ENCODE measurements at regions not wholly inside any gene's neighbourhood (a gene's known extent, or its start where the extent isn't known, plus 50 kb on each side); places are given as distances from the start of the nearest gene placed in this dataset.

GRCh38 chr9:73782166-73782565 is 630.5 kb downstream of the ANXA1 start:
- no peaks in the 10 kb centered on the region for H3K27me3 ChIP-seq (ENCODE audit: insufficient read depth, low read length)
- H3K9me3 ChIP-seq (ENCODE audit: insufficient read depth, low read depth, low read length): no peaks in the 10 kb centered on the region
- no peaks in the 10 kb centered on the region for H3K36me3 ChIP-seq (ENCODE audit: insufficient read depth, low read depth, low read length)
- H3K9ac ChIP-seq (ENCODE audit: low read depth, low read length): no peak overlapping the region
- no peak overlapping the region for H3K27ac ChIP-seq (ENCODE audit: low read length)
- no peak overlapping the region for H3K4me3 ChIP-seq (ENCODE audit: low read length)
- H3K4me1 ChIP-seq (ENCODE audit: insufficient read depth, low read length): no peaks in the 10 kb centered on the region

- Histone ChIP-seq H3K4me3 (ENCODE audit: low read length) (no peak overlapping the region), H3K4me1 (ENCODE audit: insufficient read depth, low read length) (no peaks in the 10 kb centered on the region), H3K9ac (ENCODE audit: low read depth, low read length) (no peak overlapping the region), H3K9me3 (ENCODE audit: insufficient read depth, low read depth, low read length) (no peaks in the 10 kb centered on the region), H3K36me3 (ENCODE audit: insufficient read depth, low read depth, low read length) (no peaks in the 10 kb centered on the region), H3K27me3 (ENCODE audit: insufficient read depth, low read length) (no peaks in the 10 kb centered on the region), H3K27ac (ENCODE audit: low read length) (no peak overlapping the region)
Observed at GRCh38 chr9:73799446-73799845, 647.8 kb downstream of the ANXA1 start.

DNA sequence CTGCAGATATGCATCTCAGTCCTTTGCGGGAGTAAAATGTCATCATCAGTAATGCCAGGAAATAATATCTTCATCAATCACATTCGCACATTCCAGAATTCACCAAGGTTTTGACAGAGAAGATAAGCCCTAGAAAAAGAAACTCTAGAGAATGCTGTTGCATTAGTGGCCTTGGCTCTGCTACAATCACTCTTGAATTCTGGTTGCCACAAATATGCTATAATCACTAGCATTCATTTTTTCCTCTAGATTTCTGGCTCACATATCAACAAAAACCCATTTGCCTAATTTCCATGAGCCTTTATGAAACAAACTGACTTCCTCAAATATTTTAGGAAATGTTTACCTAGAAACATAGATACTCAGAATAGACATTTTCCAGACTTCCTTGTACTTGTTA is 653.4 kb downstream of the ANXA1 start:
- Histone ChIP-seq H3K9ac (ENCODE audit: low read depth, low read length) (no peak overlapping the region), H3K27ac (ENCODE audit: low read length) (no peak overlapping the region), H3K4me3 (ENCODE audit: low read length) (no peak overlapping the region), H3K4me1 (ENCODE audit: insufficient read depth, low read length) (no peaks in the 10 kb centered on the region), H3K9me3 (ENCODE audit: insufficient read depth, low read depth, low read length) (no peaks in the 10 kb centered on the region), H3K27me3 (ENCODE audit: insufficient read depth, low read length) (no peaks in the 10 kb centered on the region), H3K36me3 (ENCODE audit: insufficient read depth, low read depth, low read length) (no peaks in the 10 kb centered on the region)

GRCh38 chr9:73805853-73806458 is 654.3 kb downstream of the ANXA1 start:
- Histone ChIP-seq H3K4me3 (ENCODE audit: low read length) (no peak overlapping the region), H3K27ac (ENCODE audit: low read length) (no peak overlapping the region), H3K9ac (ENCODE audit: low read depth, low read length) (no peak overlapping the region), H3K9me3 (ENCODE audit: insufficient read depth, low read depth, low read length) (no peaks in the 10 kb centered on the region), H3K36me3 (ENCODE audit: insufficient read depth, low read depth, low read length) (no peaks in the 10 kb centered on the region), H3K27me3 (ENCODE audit: insufficient read depth, low read length) (no peaks in the 10 kb centered on the region), H3K4me1 (ENCODE audit: insufficient read depth, low read length) (no peaks in the 10 kb centered on the region)

GRCh38 chr9:73806876-73807275 is 655.2 kb downstream of the ANXA1 start:
- H3K4me3 ChIP-seq (ENCODE audit: low read length): no peak overlapping the region
- no peaks in the 10 kb centered on the region for H3K4me1 ChIP-seq (ENCODE audit: insufficient read depth, low read length)
- no peaks in the 10 kb centered on the region for H3K9me3 ChIP-seq (ENCODE audit: insufficient read depth, low read depth, low read length)
- no peak overlapping the region for H3K27ac ChIP-seq (ENCODE audit: low read length)
- H3K36me3 ChIP-seq (ENCODE audit: insufficient read depth, low read depth, low read length): no peaks in the 10 kb centered on the region
- no peak overlapping the region for H3K9ac ChIP-seq (ENCODE audit: low read depth, low read length)
- H3K27me3 ChIP-seq (ENCODE audit: insufficient read depth, low read length): no peaks in the 10 kb centered on the region

DNA sequence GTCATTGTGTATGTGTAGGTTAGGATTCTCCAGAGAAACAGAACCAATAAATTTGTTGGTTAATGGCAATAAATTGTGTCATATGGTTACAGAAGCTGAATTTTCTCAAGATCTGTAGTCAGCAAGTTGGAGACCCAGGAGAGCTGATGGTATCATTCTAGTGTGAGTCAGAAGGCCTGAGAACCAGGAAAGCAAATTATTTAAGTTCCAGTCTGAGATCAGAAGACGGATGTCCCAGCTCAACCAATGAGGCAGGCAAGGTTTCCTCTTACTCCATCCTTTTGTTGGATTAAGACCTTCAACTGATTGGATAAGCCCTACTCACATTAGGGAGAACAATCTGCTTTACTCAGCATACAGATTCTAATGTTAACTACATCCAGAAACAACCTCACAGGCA is 656.3 kb downstream of the ANXA1 start:
- Histone ChIP-seq H3K27me3 (ENCODE audit: insufficient read depth, low read length) (no peaks in the 10 kb centered on the region), H3K4me1 (ENCODE audit: insufficient read depth, low read length) (no peaks in the 10 kb centered on the region), H3K36me3 (ENCODE audit: insufficient read depth, low read depth, low read length) (no peaks in the 10 kb centered on the region), H3K4me3 (ENCODE audit: low read length) (no peak overlapping the region), H3K9ac (ENCODE audit: low read depth, low read length) (no peak overlapping the region), H3K9me3 (ENCODE audit: insufficient read depth, low read depth, low read length) (no peaks in the 10 kb centered on the region), H3K27ac (ENCODE audit: low read length) (no peak overlapping the region)

DNA sequence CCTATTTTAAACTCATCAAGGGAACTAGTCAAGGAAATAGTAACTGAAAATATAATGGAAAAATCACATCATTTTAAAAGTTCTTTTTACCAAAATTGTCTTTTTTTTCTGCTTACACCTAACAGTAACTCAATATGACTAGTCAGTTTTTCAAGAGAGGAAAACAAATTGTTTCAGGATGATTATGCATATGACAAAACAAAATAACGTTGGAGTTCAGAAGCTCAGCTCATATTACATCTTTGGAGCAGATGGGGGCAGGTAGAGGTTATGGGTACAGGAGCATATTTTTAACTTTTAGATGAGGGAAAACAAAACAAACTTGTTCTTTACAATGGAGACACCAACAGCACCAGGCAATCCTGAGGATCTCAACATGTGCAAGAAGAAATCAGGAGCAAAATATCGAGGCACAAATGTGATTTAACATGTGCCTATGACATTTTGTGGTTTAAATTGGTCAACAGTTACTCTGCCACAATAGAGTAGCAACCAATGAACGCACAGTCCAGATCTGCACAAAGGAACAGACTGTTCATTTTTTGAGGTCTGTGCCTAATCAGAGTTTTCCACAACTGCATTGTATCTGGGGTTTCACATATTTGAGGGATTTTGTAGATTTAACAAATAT is 659.0 kb downstream of the ANXA1 start:
- Histone ChIP-seq H3K4me3 (ENCODE audit: low read length) (no peak overlapping the region), H3K9ac (ENCODE audit: low read depth, low read length) (no peak overlapping the region), H3K4me1 (ENCODE audit: insufficient read depth, low read length) (no peaks in the 10 kb centered on the region), H3K9me3 (ENCODE audit: insufficient read depth, low read depth, low read length) (no peaks in the 10 kb centered on the region), H3K27me3 (ENCODE audit: insufficient read depth, low read length) (no peaks in the 10 kb centered on the region), H3K36me3 (ENCODE audit: insufficient read depth, low read depth, low read length) (no peaks in the 10 kb centered on the region), H3K27ac (ENCODE audit: low read length) (no peak overlapping the region)

GRCh38 chr9:73813546-73813945 is 661.9 kb downstream of the ANXA1 start:
- Histone ChIP-seq H3K36me3 (ENCODE audit: insufficient read depth, low read depth, low read length) (no peaks in the 10 kb centered on the region), H3K27ac (ENCODE audit: low read length) (no peak overlapping the region), H3K4me3 (ENCODE audit: low read length) (no peak overlapping the region), H3K27me3 (ENCODE audit: insufficient read depth, low read length) (no peaks in the 10 kb centered on the region), H3K9ac (ENCODE audit: low read depth, low read length) (no peak overlapping the region), H3K4me1 (ENCODE audit: insufficient read depth, low read length) (no peaks in the 10 kb centered on the region), H3K9me3 (ENCODE audit: insufficient read depth, low read depth, low read length) (no peaks in the 10 kb centered on the region)

DNA sequence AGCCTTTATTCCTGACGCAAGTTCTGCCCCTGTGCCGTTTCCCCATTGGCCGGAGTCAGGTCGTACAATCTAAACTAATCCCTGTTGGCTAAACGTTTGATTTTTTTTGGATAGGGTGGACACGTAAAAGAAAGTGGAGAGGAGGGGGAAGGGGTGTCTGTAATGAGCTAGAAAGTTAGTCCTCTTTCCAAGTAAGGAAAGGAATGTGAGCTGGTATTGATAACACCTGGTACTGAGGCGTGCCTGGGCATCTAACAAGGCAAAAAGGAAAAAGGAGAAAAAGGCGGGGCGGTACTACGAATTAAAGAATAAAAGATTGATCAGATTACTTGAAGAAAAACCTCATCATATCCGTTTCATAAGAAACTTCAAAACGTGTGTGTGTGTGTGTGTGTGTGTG is 665.2 kb downstream of the ANXA1 start:
- Histone ChIP-seq H3K9ac (ENCODE audit: low read depth, low read length) (no peak overlapping the region), H3K36me3 (ENCODE audit: insufficient read depth, low read depth, low read length) (no peaks in the 10 kb centered on the region), H3K27ac (ENCODE audit: low read length) (no peak overlapping the region), H3K27me3 (ENCODE audit: insufficient read depth, low read length) (no peaks in the 10 kb centered on the region), H3K4me1 (ENCODE audit: insufficient read depth, low read length) (no peaks in the 10 kb centered on the region), H3K9me3 (ENCODE audit: insufficient read depth, low read depth, low read length) (no peaks in the 10 kb centered on the region), H3K4me3 (ENCODE audit: low read length) (no peak overlapping the region)

DNA sequence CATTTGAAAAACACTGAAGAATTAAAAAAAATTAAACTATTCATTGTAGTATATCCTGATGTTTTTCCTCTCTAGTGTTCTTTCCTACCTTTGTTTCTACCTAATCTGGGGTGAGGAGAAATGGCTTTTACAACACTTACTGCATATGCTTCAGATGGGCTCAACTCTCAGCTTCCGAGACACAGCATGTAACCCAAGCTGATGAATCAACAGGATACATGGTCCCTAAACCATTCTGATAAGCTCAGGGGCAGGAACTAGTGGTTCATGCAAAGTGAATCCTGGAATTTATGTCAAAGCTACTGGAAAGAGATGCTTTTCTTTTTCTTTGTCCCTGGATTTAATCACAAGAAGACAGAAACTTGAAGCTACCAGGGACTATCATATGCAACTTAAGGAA is 672.5 kb upstream of the RORB start:
- Histone ChIP-seq H3K36me3 (ENCODE audit: insufficient read depth, low read depth, low read length) (no peaks in the 10 kb centered on the region), H3K4me3 (ENCODE audit: low read length) (no peak overlapping the region), H3K9ac (ENCODE audit: low read depth, low read length) (no peak overlapping the region), H3K9me3 (ENCODE audit: insufficient read depth, low read depth, low read length) (no peaks in the 10 kb centered on the region), H3K27ac (ENCODE audit: low read length) (no peak overlapping the region), H3K4me1 (ENCODE audit: insufficient read depth, low read length) (peaks cover 8% of the 10 kb centered on the region; the same call in 1 of the 2 replicates), H3K27me3 (ENCODE audit: insufficient read depth, low read length) (no peaks in the 10 kb centered on the region)

- Histone ChIP-seq H3K4me3 (ENCODE audit: low read length) (no peak overlapping the region), H3K27me3 (ENCODE audit: insufficient read depth, low read length) (no peaks in the 10 kb centered on the region), H3K9ac (ENCODE audit: low read depth, low read length) (no peak overlapping the region), H3K4me1 (ENCODE audit: insufficient read depth, low read length) (peaks cover 2% of the 10 kb centered on the region; the same call in 1 of the 2 replicates), H3K9me3 (ENCODE audit: insufficient read depth, low read depth, low read length) (no peaks in the 10 kb centered on the region), H3K27ac (ENCODE audit: low read length) (no peak overlapping the region), H3K36me3 (ENCODE audit: insufficient read depth, low read depth, low read length) (no peaks in the 10 kb centered on the region)
Observed at GRCh38 chr9:73838871-73839270, 658.3 kb upstream of the RORB start.

- Histone ChIP-seq H3K27ac (ENCODE audit: low read length) (no peak overlapping the region), H3K27me3 (ENCODE audit: insufficient read depth, low read length) (no peaks in the 10 kb centered on the region), H3K4me1 (ENCODE audit: insufficient read depth, low read length) (peaks cover 8% of the 10 kb centered on the region), H3K4me3 (ENCODE audit: low read length) (no peak overlapping the region), H3K36me3 (ENCODE audit: insufficient read depth, low read depth, low read length) (no peaks in the 10 kb centered on the region), H3K9me3 (ENCODE audit: insufficient read depth, low read depth, low read length) (no peaks in the 10 kb centered on the region), H3K9ac (ENCODE audit: low read depth, low read length) (no peak overlapping the region)
Observed at GRCh38 chr9:73839471-73839870, 657.7 kb upstream of the RORB start.

Measured in iPS-20b (cell line).